ENCODE measurements at regions not wholly inside any gene's neighbourhood (a gene's known extent, or its start where the extent isn't known, plus 50 kb on each side); places are given as distances from the start of the nearest gene placed in this dataset.
"Not testable (repeated sequence)": the region's sequence is repeated elsewhere in the genome, so short reads cannot be mapped to it uniquely, and the experiment has no call there.

DNA sequence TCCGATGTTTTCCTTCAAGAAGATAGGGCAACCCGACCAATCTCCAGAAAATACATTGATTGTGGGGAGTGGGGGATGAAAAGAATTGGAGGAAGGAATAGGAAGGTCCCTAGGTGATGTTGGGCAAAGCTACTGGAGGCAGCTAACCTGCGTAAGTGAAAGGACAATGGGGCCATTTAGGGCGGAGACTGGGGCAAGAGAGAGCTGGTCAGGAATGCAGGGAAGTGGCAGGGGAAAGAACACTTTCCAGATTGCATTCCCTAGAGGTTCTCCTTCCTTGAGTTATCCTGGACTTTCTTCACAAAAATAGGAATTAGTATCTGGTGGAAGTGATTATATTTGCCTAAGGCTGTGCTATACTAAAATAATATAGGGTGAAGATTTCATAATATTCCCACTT lies 151.8 kb upstream of the HMGA2 start:
- Histone ChIP-seq H3K36me3 (ENCODE audit: insufficient read depth) (no peaks in the 10 kb centered on the region), H3K4me1 (ENCODE audit: low read depth, poor library complexity, severe bottlenecking) (no peaks in the 10 kb centered on the region), H4K20me1 (ENCODE audit: insufficient read depth) (no peaks in the 10 kb centered on the region), H3K4me2 (no peak overlapping the region), H3K79me2 (ENCODE audit: insufficient read depth, low read depth) (no peaks in the 10 kb centered on the region), H3K4me3 (IDR thresholded peaks at IDR 0.05; ENCODE audit: insufficient read depth, low read depth, low read length) (no peak overlapping the region), H3K9ac (no peak overlapping the region), H2AFZ (ENCODE audit: low read depth) (no peak overlapping the region), H3K27ac (no peak overlapping the region), H3K27me3 (ENCODE audit: insufficient read depth, low read depth) (no peaks in the 10 kb centered on the region)
- TF ChIP-seq, protein P1, sequence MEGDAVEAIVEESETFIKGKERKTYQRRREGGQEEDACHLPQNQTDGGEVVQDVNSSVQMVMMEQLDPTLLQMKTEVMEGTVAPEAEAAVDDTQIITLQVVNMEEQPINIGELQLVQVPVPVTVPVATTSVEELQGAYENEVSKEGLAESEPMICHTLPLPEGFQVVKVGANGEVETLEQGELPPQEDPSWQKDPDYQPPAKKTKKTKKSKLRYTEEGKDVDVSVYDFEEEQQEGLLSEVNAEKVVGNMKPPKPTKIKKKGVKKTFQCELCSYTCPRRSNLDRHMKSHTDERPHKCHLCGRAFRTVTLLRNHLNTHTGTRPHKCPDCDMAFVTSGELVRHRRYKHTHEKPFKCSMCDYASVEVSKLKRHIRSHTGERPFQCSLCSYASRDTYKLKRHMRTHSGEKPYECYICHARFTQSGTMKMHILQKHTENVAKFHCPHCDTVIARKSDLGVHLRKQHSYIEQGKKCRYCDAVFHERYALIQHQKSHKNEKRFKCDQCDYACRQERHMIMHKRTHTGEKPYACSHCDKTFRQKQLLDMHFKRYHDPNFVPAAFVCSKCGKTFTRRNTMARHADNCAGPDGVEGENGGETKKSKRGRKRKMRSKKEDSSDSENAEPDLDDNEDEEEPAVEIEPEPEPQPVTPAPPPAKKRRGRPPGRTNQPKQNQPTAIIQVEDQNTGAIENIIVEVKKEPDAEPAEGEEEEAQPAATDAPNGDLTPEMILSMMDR (conservative IDR thresholded peaks at IDR 0.05; ENCODE audit: low read depth, low read length), result no peak

DNA sequence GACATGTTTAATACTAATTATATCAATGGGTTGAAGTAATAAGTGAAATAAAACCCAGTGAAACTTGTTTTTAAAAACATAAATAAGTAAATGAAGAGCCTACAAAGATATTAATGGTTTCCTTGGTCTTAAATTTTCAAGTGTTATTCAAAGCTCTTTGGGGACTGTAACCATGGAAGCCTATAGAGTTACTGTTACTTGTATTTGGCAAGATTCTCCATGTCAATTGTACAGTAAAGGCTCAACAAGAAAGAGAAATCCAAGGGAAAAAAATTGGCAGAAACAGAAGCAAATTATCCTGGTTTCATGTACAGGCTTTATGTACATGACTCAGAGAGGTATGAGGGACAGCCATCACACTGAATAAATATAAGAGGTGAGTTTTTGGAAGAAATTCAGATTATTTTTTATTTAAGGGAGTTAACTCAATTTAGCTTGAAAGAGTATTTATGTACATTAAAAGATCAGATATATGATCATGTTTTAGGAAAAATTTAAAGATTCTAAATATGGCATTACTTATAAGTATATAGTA lies 151.1 kb upstream of the HMGA2 start:
- Histone ChIP-seq H3K27me3 (ENCODE audit: insufficient read depth, low read depth) (no peaks in the 10 kb centered on the region), H3K4me1 (ENCODE audit: low read depth, poor library complexity, severe bottlenecking) (no peaks in the 10 kb centered on the region)

DNA sequence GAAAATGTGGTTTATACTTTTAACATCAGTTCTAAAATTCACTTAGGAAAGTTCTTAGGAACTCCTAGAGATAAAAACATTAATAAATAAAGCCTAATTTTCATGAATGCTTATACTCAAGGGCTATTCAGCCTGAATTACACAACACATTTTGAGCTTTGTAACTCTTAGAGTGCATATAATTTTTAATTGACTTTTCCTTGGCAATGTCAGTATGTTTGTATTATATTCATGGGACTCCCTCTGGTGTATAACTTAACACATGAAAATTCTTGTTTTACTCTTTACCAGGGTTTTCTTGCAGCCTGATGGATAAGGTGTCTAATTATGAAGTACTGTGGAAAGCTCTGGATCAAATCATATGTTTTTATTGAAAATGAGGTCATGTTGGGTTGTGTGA lies 150.6 kb upstream of the HMGA2 start:
- TF ChIP-seq, protein P1 (conservative IDR thresholded peaks at IDR 0.05; ENCODE audit: low read depth, low read length), result no peak

More for the DNA sequence above, 151.1 kb upstream of the HMGA2 start:
- Histone ChIP-seq H3K9ac (no peak overlapping the region), H3K27ac (no peak overlapping the region), H3K4me2 (no peak overlapping the region), H3K36me3 (ENCODE audit: insufficient read depth) (no peaks in the 10 kb centered on the region), H3K79me2 (ENCODE audit: insufficient read depth, low read depth) (no peaks in the 10 kb centered on the region), H2AFZ (ENCODE audit: low read depth) (no peak overlapping the region), H3K4me3 (IDR thresholded peaks at IDR 0.05; ENCODE audit: insufficient read depth, low read depth, low read length) (no peak overlapping the region), H4K20me1 (ENCODE audit: insufficient read depth) (no peaks in the 10 kb centered on the region)
- TF ChIP-seq, protein P1 (conservative IDR thresholded peaks at IDR 0.05; ENCODE audit: low read depth, low read length), result no peak

DNA sequence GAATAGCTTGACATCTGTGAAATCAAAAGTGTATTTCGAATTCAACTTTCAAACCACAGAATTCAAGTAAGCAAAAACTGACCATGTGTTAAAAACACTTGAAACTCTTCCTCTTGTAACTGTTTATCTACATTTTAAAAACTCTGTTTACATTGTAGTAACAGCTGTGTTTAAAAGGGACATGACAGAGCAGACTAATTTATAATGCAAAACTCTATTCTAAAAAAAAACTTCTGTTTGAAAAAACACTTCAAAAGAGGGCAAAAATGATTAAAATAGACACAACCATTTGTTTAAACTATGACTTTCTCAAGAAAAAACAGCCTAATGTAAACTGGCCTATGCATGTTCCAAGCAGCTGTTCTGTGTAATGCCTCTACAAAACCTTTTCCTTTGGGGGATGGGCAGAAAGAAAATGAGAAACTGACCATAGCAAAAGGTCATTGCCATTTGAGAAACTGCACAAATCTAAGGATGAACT lies 149.1 kb upstream of the HMGA2 start:
- TF ChIP-seq, protein P1 (conservative IDR thresholded peaks at IDR 0.05; ENCODE audit: low read depth, low read length), result no peak
- H3K36me3 ChIP-seq (ENCODE audit: insufficient read depth), result no peaks in the 10 kb centered on the region
- H3K27ac ChIP-seq, result no peak overlapping the region
- H3K4me3 ChIP-seq (IDR thresholded peaks at IDR 0.05; ENCODE audit: insufficient read depth, low read depth, low read length), result no peak overlapping the region
- H3K79me2 ChIP-seq (ENCODE audit: insufficient read depth, low read depth), result no peaks in the 10 kb centered on the region
- H3K27me3 ChIP-seq (ENCODE audit: insufficient read depth, low read depth), result no peaks in the 10 kb centered on the region
- H3K4me2 ChIP-seq, result no peak overlapping the region
- H2AFZ ChIP-seq (ENCODE audit: low read depth), result no peak overlapping the region
- H3K4me1 ChIP-seq (ENCODE audit: low read depth, poor library complexity, severe bottlenecking), result no peaks in the 10 kb centered on the region
- no peaks in the 10 kb centered on the region for H4K20me1 ChIP-seq (ENCODE audit: insufficient read depth)
- no peak overlapping the region for H3K9ac ChIP-seq

More for the DNA sequence above, 150.6 kb upstream of the HMGA2 start:
- Histone ChIP-seq H3K27ac (no peak overlapping the region), H3K4me1 (ENCODE audit: low read depth, poor library complexity, severe bottlenecking) (no peaks in the 10 kb centered on the region), H3K27me3 (ENCODE audit: insufficient read depth, low read depth) (no peaks in the 10 kb centered on the region), H3K4me2 (no peak overlapping the region), H4K20me1 (ENCODE audit: insufficient read depth) (no peaks in the 10 kb centered on the region), H3K4me3 (IDR thresholded peaks at IDR 0.05; ENCODE audit: insufficient read depth, low read depth, low read length) (no peak overlapping the region), H3K36me3 (ENCODE audit: insufficient read depth) (no peaks in the 10 kb centered on the region), H3K9ac (no peak overlapping the region), H2AFZ (ENCODE audit: low read depth) (no peak overlapping the region), H3K79me2 (ENCODE audit: insufficient read depth, low read depth) (no peaks in the 10 kb centered on the region)

DNA sequence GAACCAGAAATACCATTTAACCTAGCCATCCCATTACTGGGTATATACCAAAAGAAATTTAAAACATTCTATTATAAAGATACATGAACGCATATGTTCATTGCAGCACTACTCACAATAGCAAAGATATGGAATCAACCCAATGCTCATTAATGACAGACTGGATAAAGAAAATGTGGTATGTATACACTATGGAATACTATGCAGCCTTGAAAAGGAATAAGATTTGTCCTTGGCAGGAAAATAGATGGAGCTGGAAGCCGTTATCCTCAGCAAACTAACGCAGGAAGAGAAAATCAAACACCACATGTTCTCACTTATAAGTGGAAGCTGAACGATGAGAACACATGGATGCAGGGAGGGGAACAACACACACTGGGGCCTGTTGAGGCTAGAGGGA lies 146.1 kb upstream of the HMGA2 start:
- H3K4me2 ChIP-seq; H3K27ac ChIP-seq; H3K36me3 ChIP-seq (ENCODE audit: insufficient read depth); H4K20me1 ChIP-seq (ENCODE audit: insufficient read depth); H3K4me1 ChIP-seq (ENCODE audit: low read depth, poor library complexity, severe bottlenecking); H2AFZ ChIP-seq (ENCODE audit: low read depth); H3K79me2 ChIP-seq (ENCODE audit: insufficient read depth, low read depth); H3K9ac ChIP-seq; H3K27me3 ChIP-seq (ENCODE audit: insufficient read depth, low read depth); H3K4me3 ChIP-seq (IDR thresholded peaks at IDR 0.05; ENCODE audit: insufficient read depth, low read depth, low read length): not testable (repeated sequence)

All from KMS-11 (cell line).